ENCODE measurements at regions not wholly inside any gene's neighbourhood (a gene's known extent, or its start where the extent isn't known, plus 50 kb on each side); places are given as distances from the start of the nearest gene placed in this dataset.

GRCh38 chr11:92771701-92772100 is 197.8 kb upstream of the MTNR1B start:
- no peak overlapping the region for H3K27ac Mint-ChIP-seq
- Histone ChIP-seq H3K4me3 (ENCODE audit: low read length) (no peak overlapping the region), H3K4me1 (ENCODE audit: control insufficient read depth, insufficient read depth, low read length) (no peaks in the 10 kb centered on the region), H3K36me3 (ENCODE audit: control insufficient read depth, insufficient read depth, low read length) (no peaks in the 10 kb centered on the region), H3K27ac (ENCODE audit: low read length) (no peak overlapping the region), H3K9me3 (ENCODE audit: control insufficient read depth, insufficient read depth, low read length) (no peaks in the 10 kb centered on the region), H3K27me3 (ENCODE audit: control insufficient read depth, insufficient read depth, low read length) (no peaks in the 10 kb centered on the region)
- no peak for ATAC-seq
- intact Hi-C loops (cut with micrococcal nuclease): no loop called here
- TF ChIP-seq CTCF (IDR thresholded peaks at IDR 0.05): no peak
- no peaks in the 10 kb centered on the region for H3K36me3 Mint-ChIP-seq
- peaks cover 0 to 5% of the 10 kb centered on the region in 2 donors for H3K9me3 Mint-ChIP-seq
- WGBS (ENCODE audit: insufficient coverage): 70% methylated on average over 2 of the region's 3 CpGs
- H3K27me3 Mint-ChIP-seq (ENCODE audit: low read depth in 2 of 2): no peaks in the 10 kb centered on the region
- no peak for DNase-seq
- no peak overlapping the region for H3K4me3 Mint-ChIP-seq
- H3K4me1 Mint-ChIP-seq: peaks cover 7 to 9% of the 10 kb centered on the region in 2 donors

GRCh38 chr11:92775003-92775676 is 194.3 kb upstream of the MTNR1B start:
- WGBS (ENCODE audit: insufficient coverage): 79% methylated on average over 2 of the region's 2 CpGs
- H3K27me3 ChIP-seq (ENCODE audit: control insufficient read depth, insufficient read depth, low read length): no peaks in the 10 kb centered on the region
- no peak for TF ChIP-seq CTCF (IDR thresholded peaks at IDR 0.05)

GRCh38 chr11:92776676-92777075 is 192.8 kb upstream of the MTNR1B start:
- ATAC-seq (no peak), DNase-seq (no peak)
- 85% methylated on average over 2 of the region's 2 CpGs for WGBS (ENCODE audit: insufficient coverage)
- H3K9me3 Mint-ChIP-seq: no peaks in the 10 kb centered on the region
- H3K27ac Mint-ChIP-seq: no peak overlapping the region
- intact Hi-C loops (cut with micrococcal nuclease): no loop called here
- Histone ChIP-seq H3K9me3 (ENCODE audit: control insufficient read depth, insufficient read depth, low read length) (no peaks in the 10 kb centered on the region), H3K27ac (ENCODE audit: low read length) (no peak overlapping the region), H3K27me3 (ENCODE audit: control insufficient read depth, insufficient read depth, low read length) (no peaks in the 10 kb centered on the region), H3K4me3 (ENCODE audit: low read length) (no peak overlapping the region), H3K36me3 (ENCODE audit: control insufficient read depth, insufficient read depth, low read length) (no peaks in the 10 kb centered on the region), H3K4me1 (ENCODE audit: control insufficient read depth, insufficient read depth, low read length) (no peaks in the 10 kb centered on the region)
- H3K4me3 Mint-ChIP-seq: no peak overlapping the region
- H3K36me3 Mint-ChIP-seq: no peaks in the 10 kb centered on the region
- H3K27me3 Mint-ChIP-seq (ENCODE audit: low read depth in 2 of 2): no peaks in the 10 kb centered on the region
- H3K4me1 Mint-ChIP-seq: no peaks in the 10 kb centered on the region
- TF ChIP-seq CTCF (IDR thresholded peaks at IDR 0.05): no peak

More at GRCh38 chr11:92775003-92775676, 194.3 kb upstream of the MTNR1B start:
- H3K27ac Mint-ChIP-seq: no peak overlapping the region
- Histone ChIP-seq H3K27ac (ENCODE audit: low read length) (no peak overlapping the region), H3K4me1 (ENCODE audit: control insufficient read depth, insufficient read depth, low read length) (no peaks in the 10 kb centered on the region), H3K4me3 (ENCODE audit: low read length) (no peak overlapping the region), H3K36me3 (ENCODE audit: control insufficient read depth, insufficient read depth, low read length) (no peaks in the 10 kb centered on the region), H3K9me3 (ENCODE audit: control insufficient read depth, insufficient read depth, low read length) (no peaks in the 10 kb centered on the region)
- DNase-seq: no peak
- no peak overlapping the region for H3K4me3 Mint-ChIP-seq
- H3K36me3 Mint-ChIP-seq: no peaks in the 10 kb centered on the region
- no peak for ATAC-seq
- intact Hi-C loops (cut with micrococcal nuclease): no loop called here
- H3K9me3 Mint-ChIP-seq: no peaks in the 10 kb centered on the region
- no peaks in the 10 kb centered on the region for H3K27me3 Mint-ChIP-seq (ENCODE audit: low read depth in 2 of 2)
- H3K4me1 Mint-ChIP-seq: peaks cover 0 to 4% of the 10 kb centered on the region in 2 donors

- ATAC-seq: no peak
- Mint-ChIP-seq H3K4me3 (no peak overlapping the region), H3K27me3 (ENCODE audit: low read depth in 2 of 2) (peaks cover 0 to 9% of the 10 kb centered on the region in 2 donors), H3K9me3 (no peaks in the 10 kb centered on the region), H3K36me3 (no peaks in the 10 kb centered on the region), H3K27ac (no peak overlapping the region), H3K4me1 (no peaks in the 10 kb centered on the region)
- H3K36me3 ChIP-seq (ENCODE audit: control insufficient read depth, insufficient read depth, low read length): no peaks in the 10 kb centered on the region
- no peak for TF ChIP-seq CTCF (IDR thresholded peaks at IDR 0.05)
- H3K9me3 ChIP-seq (ENCODE audit: control insufficient read depth, insufficient read depth, low read length): no peaks in the 10 kb centered on the region
- no peaks in the 10 kb centered on the region for H3K4me1 ChIP-seq (ENCODE audit: control insufficient read depth, insufficient read depth, low read length)
- no peaks in the 10 kb centered on the region for H3K27me3 ChIP-seq (ENCODE audit: control insufficient read depth, insufficient read depth, low read length)
- no peak overlapping the region for H3K4me3 ChIP-seq (ENCODE audit: low read length)
- no peak for DNase-seq
- 81% methylated on average over 5 of the region's 5 CpGs for WGBS (ENCODE audit: insufficient coverage)
- intact Hi-C loops (cut with micrococcal nuclease): no loop called here
- H3K27ac ChIP-seq (ENCODE audit: low read length): no peak overlapping the region
These were observed 189.7 kb upstream of the MTNR1B start for GRCh38 chr11:92779746-92780145.
